Thyroid gland (tissue), 4 donors: ENCODE measurements at regions not wholly inside any gene's neighbourhood (a gene's known extent, or its start where the extent isn't known, plus 50 kb on each side); places are given as distances from the start of the nearest gene placed in this dataset.

ENCODE experiments used
- POLR2A ChIP-seq, 2 donors: fragments of 450-650 bp; IDR thresholded peaks; one replicate each; pipeline ENCODE4 v1.6.1; 2017; ENCODE audit warnings: antibody characterized with exemption in 2 of 2, mild to moderate bottlenecking in 2 of 2, moderate library complexity in 1 of 2
- TF ChIP-seq, protein P1 (sequence below), 6 experiments: fragments of 200-600 bp in 3 of 6; fragments of 450-650 bp in 3 of 6; sonication (generic) in 3 of 6; IDR thresholded peaks; one replicate each; pipeline ENCODE4 v1.5.1; 2016 to 2019; ENCODE audit warnings: antibody characterized with exemption in 6 of 6, mild to moderate bottlenecking in 2 of 6, inconsistent platforms in 1 of 6, moderate library complexity in 1 of 6

- TF ChIP-seq, protein P1, sequence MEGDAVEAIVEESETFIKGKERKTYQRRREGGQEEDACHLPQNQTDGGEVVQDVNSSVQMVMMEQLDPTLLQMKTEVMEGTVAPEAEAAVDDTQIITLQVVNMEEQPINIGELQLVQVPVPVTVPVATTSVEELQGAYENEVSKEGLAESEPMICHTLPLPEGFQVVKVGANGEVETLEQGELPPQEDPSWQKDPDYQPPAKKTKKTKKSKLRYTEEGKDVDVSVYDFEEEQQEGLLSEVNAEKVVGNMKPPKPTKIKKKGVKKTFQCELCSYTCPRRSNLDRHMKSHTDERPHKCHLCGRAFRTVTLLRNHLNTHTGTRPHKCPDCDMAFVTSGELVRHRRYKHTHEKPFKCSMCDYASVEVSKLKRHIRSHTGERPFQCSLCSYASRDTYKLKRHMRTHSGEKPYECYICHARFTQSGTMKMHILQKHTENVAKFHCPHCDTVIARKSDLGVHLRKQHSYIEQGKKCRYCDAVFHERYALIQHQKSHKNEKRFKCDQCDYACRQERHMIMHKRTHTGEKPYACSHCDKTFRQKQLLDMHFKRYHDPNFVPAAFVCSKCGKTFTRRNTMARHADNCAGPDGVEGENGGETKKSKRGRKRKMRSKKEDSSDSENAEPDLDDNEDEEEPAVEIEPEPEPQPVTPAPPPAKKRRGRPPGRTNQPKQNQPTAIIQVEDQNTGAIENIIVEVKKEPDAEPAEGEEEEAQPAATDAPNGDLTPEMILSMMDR (IDR thresholded peaks at IDR 0.05): no peak
- no peak for TF ChIP-seq POLR2A (IDR thresholded peaks at IDR 0.05)
Observed at GRCh38 chr11:112617098-112617425, 344.2 kb upstream of the NCAM1 start.
